Activated CD4-positive, alpha-beta T cell treated with anti-CD3 and anti-CD28 coated beads, Interleukin-2, amount 50 U/mL, for 24 hours (primary cell): ENCODE measurements at regions not wholly inside any gene's neighbourhood (a gene's known extent, or its start where the extent isn't known, plus 50 kb on each side); places are given as distances from the start of the nearest gene placed in this dataset.

Experiments
- DNase-seq, 2 donors: peaks; one replicate each; pipeline ENCODE4 v3.0.0-alpha.2; 2020; ENCODE audit warnings: low read depth in 1 of 2, low spot score in 1 of 2

GRCh38 chr2:235389626-235390025, 104.2 kb upstream of the AGAP1 start:
- DNase-seq, result no peak

GRCh38 chr2:235390108-235390815, 103.6 kb upstream of the AGAP1 start:
- DNase-seq, result peak in 1 of 2 donors; percentile 22

- DNase-seq, result no peak
These were observed 103.0 kb upstream of the AGAP1 start for GRCh38 chr2:235390816-235391194.

- DNase-seq, result no peak
These were observed 101.8 kb upstream of the AGAP1 start for GRCh38 chr2:235391921-235392615.

GRCh38 chr2:235394278-235394828, 99.5 kb upstream of the AGAP1 start:
- no peak for DNase-seq

GRCh38 chr2:235396071-235396846, 97.6 kb upstream of the AGAP1 start:
- no peak for DNase-seq

GRCh38 chr2:235398321-235398720, 95.5 kb upstream of the AGAP1 start:
- no peak for DNase-seq

GRCh38 chr2:235399895-235400294, 93.9 kb upstream of the AGAP1 start:
- no peak for DNase-seq

- no peak for DNase-seq
These were observed 91.4 kb upstream of the AGAP1 start for GRCh38 chr2:235402422-235402821.

GRCh38 chr2:235405612-235406361, 88.1 kb upstream of the AGAP1 start:
- no peak for DNase-seq

- DNase-seq, result no peak
These were observed 87.4 kb upstream of the AGAP1 start for GRCh38 chr2:235406430-235406829.

- DNase-seq, result no peak
These were observed 81.8 kb upstream of the AGAP1 start for GRCh38 chr2:235411905-235412485.

- no peak for DNase-seq
These were observed 80.8 kb upstream of the AGAP1 start for GRCh38 chr2:235413064-235413463.

GRCh38 chr2:235414422-235414821, 79.4 kb upstream of the AGAP1 start:
- no peak for DNase-seq

- DNase-seq, result no peak
These were observed 76.9 kb upstream of the AGAP1 start for GRCh38 chr2:235416858-235417499.

GRCh38 chr2:235418918-235419317, 74.9 kb upstream of the AGAP1 start:
- no peak for DNase-seq

GRCh38 chr2:235419996-235420395, 73.8 kb upstream of the AGAP1 start:
- no peak for DNase-seq

- no peak for DNase-seq
These were observed 72.2 kb upstream of the AGAP1 start for GRCh38 chr2:235421618-235422017.

GRCh38 chr2:235430366-235431083, 63.3 kb upstream of the AGAP1 start:
- DNase-seq, result no peak
